Esophagus squamous epithelium (tissue), 4 donors: ENCODE measurements at regions not wholly inside any gene's neighbourhood (a gene's known extent, or its start where the extent isn't known, plus 50 kb on each side); places are given as distances from the start of the nearest gene placed in this dataset.

Source experiments
- CTCF ChIP-seq, 6 experiments: fragments of 450-650 bp in 4 of 6; fragments of 200-600 bp in 2 of 6; sonication (generic) in 2 of 6; IDR thresholded peaks; one replicate each; pipeline ENCODE4 v1.5.1; 2016 to 2019; ENCODE audit warnings: antibody characterized with exemption in 6 of 6, mild to moderate bottlenecking in 4 of 6, moderate library complexity in 4 of 6
- POLR2A ChIP-seq, 4 donors: fragments of 450-650 bp; IDR thresholded peaks; one replicate each; pipeline ENCODE4 v1.6.1; 2017; ENCODE audit warnings: antibody characterized with exemption in 4 of 4, mild to moderate bottlenecking in 4 of 4, moderate library complexity in 3 of 4

- TF ChIP-seq POLR2A (IDR thresholded peaks at IDR 0.05) (no peak), CTCF (IDR thresholded peaks at IDR 0.05) (no peak)
Observed at GRCh38 chr15:37245358-37245757, 145.0 kb upstream of the MEIS2 start.
